Stimulated activated CD4-positive, alpha-beta T cell treated with anti-CD3 and anti-CD28 coated beads, Interleukin-1b, Interleukin-23, amount 100 ng/mL, for 1 hour (primary cell): ENCODE measurements at regions not wholly inside any gene's neighbourhood (a gene's known extent, or its start where the extent isn't known, plus 50 kb on each side); places are given as distances from the start of the nearest gene placed in this dataset.

Experiments
- DNase-seq, 2 donors: peaks; one replicate each; pipeline ENCODE4 v3.0.0-alpha.2; 2020; ENCODE audit warnings: low read depth in 2 of 2

DNA sequence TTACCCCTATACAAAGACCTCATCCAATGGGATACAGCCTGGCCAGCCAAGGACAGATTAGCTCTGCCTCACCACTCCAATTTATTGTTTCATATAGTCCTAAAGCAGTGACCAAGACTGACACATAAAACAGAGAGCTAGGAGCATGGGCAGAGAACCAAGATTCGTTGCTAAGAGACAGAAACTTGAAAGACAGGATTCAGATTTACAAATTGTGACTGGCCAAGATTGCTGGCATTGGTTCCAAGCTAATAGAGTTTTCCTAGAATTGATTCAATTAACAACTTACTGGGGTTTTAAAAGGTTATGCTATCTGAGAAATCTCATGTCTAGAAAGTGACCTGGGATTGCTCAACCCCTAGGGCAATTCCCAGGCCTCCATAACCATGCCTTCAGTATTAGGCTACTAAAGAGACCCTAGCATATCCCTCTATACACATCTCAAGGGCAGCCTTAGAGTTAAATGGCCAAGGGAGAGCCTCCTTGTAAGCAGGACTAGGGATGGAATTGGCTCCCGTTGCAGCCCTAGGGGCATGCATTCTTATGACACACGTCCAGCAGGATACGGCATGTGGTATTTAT lies 75.6 kb downstream of the ICOS start:
- DNase-seq: no peak

DNA sequence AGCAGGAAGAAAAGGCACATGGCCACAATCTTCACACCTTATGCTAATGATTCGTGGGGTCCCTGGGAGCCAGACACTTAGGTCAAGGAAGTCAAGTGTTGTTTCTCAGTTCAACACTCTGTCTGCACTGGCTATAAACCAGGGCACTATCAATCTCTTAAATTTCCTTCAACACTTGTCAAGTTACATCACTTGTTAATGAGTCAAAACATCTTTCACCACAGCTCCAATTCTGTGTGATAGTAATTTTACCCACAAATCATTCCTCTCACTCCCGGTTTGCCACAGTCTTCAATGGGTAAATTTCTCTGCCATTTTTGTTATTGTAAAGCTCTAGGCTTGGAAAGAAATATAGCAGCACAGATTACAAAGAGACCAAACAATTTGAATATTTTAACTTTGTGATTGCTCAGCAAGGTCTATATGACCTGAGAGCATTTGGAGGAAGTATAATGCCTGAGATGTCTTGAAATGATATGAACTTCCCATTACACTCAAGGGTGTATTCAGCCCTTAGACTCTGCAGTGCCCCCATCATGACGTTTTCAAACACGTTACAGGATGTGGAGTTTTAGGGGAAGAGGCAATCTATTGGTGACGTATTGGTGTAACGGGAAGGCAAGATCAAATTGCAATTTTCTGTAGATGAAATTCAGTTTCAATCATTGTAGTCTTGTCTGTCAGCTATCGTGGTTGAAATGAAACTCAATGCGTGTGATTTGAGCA lies 78.7 kb downstream of the ICOS start:
- DNase-seq: no peak

DNA sequence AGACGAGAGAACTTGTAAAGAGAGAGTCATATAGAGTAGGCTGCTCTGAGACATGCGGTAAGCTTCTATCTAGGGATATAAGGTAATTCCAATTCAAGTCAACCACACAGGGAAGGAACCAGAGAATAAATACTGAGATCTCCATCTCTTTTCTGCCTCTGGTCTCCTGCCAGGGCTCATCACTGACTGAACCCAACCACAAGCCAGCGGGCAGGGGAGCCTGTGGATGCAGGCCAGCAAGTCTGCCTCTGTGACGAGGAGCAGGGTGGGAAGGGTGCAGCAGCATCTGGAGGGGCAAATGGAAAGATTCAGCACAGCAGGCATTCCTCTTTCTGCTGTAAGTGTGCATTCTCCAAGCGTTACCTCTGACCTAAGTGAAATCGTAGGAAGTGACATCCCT lies 82.2 kb downstream of the ICOS start:
- no peak for DNase-seq

DNA sequence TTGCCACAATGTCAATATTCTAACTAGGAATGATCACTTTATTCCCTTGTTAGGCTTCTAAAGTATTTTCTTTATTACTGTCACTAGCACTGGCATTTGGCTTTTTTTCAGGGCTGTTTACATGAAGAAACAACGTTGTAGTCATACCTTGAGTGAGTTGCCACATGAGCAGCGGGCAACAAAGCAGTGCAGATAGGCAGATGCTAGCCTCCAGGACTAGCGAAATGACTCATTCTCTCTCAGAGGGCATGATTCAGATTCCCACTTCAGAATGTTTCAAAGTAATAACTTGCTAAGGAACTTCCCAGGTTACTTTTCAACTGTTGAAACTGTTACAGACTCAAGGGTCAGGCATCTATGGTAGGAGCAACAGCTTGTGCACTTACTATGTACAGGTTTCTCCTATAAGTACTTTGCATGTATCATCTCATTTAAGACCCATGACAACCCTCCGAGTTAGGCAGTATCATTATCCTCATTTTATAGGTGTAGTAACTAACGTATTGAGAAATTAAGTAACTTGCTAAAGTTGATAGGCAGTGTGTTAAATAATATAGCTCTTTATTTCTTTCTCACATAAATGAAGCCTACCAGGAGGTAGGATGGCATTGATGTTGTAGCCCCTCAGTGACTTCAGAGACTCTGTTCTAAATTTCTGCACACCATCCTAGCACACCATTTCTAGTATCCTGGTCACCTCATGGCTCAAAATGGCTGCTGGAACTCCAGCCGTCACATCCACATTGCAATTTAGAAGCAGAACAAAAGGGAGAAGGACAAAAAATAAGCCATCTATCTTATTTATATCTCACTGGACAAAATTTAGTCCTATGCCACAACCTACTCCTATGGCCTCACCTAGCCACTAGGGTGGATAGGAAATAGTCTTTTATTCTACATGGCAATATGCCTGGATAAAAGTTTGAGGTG lies 83.3 kb downstream of the ICOS start:
- no peak for DNase-seq

DNA sequence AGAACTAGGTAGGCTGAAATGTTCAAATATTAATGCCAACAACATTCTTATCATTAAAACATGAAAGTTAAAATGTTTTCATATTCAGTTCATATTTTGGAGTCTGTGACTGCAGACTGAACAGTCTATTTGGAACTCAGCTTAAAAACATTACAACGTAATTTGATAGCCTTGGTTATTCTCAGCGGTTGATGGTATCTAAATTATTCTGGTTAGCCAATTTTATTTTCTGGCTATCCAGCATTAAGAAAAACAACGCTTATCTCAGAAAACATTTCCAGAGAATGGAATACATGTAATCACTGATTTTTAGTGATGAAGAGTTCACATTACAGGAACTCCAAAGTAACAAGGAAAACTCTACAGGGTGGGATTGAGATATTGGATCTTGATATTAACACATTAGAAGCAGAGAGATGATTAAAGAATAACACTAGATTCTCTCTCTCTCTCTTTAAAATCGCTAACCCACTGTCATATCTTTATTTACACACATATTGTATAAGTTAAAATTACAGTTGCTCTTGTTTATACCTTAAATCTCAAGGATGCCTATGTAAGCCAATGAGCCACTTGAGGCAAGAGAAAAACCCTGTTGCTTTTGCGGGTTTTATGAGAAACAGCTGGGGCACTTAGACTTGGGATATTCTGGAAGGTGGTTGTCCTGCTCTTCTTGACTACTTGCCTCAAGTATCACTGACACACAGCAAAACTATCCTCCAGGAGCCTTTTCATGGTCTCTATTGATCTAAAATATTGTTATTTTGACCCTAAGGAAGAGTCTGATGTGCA lies 84.9 kb downstream of the ICOS start:
- no peak for DNase-seq

DNA sequence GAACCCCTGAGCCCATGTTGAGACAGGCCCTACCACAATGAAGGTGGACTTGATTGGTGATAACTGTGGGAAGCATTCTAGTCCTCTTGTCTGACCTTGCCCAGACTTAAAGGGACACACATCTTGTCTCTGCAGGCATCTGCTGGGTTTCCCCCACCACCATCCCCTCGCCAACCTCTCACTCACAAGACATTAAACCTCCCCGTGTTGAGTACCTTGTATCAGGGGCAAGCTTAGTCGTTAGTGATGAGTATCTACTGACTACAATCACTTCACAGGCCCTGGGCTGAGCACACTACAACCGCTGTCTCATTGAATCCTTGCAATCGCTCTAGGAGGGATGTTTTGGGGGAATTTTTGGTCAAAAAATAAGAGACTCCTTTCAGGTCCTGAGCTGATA lies 86.0 kb downstream of the ICOS start:
- DNase-seq: no peak

DNA sequence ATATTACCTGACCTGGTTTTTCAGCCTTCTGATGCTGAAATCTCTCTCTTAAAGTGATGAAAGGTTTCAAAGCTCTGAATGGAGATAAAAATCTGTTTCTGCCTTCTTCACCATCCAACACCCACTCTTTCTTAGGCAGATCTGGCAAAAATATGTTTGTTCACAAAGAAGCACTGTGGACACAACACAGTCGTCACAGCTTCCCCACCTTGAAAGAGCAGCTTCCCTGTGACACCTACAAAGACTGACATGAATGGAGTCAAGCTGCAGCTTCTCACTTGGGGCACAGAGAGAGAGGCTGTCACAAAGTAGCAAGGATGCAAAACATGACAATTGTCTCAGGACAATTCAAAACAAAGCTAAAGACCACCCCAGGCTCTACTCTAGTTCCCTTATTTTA lies 86.5 kb downstream of the ICOS start:
- no peak for DNase-seq

DNA sequence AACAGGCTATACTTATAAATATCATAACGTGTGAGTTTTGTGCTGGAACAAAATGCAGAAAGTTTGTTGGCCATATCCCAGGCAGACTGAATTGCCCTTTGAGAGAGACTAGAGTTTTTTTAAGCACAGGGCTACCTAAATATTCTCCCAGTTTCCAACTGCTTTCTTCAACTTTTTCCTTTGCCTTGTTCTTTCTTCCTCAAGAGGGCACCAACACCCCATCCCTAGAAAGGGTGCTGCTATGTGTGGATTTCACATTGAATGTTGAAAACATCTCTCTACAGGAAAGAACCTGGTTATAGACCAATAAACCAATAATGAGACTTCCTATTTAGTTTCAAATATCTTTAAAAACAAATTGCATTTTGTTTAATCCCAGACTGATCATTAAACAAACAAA lies 87.9 kb downstream of the ICOS start:
- DNase-seq: no peak

DNA sequence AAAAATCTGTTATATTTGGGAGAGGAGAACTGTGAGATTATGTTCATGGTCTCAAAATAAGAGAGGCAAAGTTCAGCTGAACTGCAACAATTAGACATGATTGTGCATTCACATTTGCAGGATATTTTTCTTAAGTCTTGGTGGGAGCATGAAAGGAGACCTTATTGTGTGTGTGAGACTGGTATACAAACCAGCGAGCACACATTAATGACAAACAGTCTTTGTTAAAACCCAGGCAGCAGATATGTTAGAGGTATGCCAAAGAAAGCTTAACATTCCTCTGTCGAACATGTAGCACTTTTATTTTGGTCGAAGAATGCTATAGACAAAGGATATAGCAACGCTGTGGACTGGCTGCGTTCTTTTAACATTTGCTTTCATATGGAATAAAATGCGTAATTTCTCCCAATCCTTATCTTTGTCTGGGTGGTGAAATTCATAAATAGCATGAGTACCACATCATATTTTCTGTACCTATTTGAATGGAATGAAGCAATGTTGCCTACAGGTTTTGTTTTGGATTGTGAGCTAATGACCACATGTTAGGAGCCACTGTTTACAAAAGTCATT lies 88.4 kb downstream of the ICOS start:
- DNase-seq: no peak

DNA sequence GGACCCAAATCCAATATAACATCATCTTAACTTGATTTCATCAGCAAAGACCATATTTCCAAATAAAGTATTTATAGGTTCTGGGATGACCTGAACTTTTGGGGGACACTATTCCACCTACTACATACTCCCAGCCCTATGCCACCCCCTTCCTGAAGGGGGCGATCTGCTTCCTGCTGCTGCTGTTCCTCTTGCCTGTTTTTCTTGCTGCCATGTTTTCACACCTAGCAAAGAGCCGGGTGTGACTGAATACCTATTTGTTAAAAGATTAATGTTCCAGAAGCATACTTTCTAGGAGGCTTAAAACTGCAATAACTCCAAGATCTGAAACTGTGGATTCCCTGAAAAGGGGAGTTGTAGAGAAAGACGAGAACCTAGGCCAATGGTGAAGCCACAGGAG lies 89.7 kb downstream of the ICOS start:
- no peak for DNase-seq

DNA sequence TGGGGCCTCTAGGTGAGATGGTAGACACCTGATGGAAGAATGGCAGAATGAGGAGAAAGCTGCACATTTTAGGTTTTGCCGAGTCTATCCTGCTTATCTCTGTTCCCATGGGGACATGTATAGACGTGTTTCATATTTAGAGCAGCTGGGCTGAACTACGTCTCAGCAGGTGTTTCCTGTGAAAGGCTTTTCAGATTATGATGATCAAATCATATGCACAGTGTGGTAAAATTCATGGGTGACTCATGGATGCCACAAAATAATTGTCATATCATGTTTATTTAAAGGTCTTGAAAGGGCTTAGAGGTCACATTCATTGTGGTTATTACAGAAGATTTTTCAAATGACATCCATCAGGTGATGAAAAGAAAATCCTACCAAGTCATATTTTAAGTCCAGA lies 90.5 kb downstream of the ICOS start:
- no peak for DNase-seq

DNA sequence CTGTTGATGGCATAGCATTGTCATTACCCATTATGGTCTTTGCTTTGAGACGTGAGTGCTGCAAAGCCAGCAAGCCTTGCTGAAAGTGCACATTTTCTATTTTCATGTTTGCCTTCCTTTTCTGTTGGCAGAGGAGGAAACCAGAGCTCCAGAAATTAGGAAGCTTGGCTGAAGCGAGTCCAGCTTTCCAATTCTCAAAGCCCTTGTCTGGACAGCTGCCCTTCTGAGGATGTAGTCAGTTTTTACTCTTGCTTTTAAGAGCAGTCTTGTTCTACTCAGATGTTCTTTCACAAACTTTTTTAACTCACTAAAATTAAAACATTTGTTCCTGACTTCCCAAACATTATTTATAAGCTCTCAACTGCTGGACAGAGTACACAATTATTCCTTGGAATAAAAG lies 93.8 kb downstream of the ICOS start:
- no peak for DNase-seq

DNA sequence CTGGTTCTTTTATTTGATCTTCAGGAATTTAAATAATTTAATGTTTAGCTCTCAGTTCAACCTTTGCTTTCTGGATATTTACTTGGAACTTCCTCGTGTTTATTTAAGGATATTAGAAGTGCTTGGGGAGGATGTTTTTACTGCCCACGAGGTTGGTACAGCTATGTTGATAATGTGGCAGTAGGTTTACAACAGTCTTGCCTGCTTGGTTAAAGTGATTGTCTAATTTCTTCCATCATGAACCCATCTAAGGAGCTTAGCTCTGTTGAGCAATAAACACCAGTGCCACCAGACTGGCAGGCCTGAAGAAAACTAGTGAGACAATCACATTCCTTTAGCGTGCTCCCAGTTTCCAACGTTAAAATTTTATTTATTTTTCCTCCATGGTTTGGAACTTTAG lies 94.5 kb downstream of the ICOS start:
- DNase-seq: no peak

DNA sequence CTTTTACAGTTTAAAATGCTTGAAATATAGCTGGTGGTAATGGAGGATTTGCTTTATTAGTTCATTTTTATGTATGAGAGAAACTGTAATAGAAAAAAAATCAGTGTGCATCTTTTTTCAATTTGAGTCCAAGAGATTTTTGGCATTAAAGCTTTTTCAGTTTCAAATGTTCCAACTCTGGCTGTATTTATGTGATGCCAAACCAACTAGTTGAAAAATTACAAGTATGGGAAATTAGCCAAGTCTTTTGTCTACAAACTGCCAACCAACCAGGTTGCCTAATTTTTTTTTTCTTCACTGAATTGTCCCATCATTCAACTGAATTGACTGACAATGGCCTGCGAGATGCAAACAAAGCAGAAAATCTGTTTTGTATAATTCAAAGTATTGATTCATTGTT lies 95.7 kb downstream of the ICOS start:
- no peak for DNase-seq

DNA sequence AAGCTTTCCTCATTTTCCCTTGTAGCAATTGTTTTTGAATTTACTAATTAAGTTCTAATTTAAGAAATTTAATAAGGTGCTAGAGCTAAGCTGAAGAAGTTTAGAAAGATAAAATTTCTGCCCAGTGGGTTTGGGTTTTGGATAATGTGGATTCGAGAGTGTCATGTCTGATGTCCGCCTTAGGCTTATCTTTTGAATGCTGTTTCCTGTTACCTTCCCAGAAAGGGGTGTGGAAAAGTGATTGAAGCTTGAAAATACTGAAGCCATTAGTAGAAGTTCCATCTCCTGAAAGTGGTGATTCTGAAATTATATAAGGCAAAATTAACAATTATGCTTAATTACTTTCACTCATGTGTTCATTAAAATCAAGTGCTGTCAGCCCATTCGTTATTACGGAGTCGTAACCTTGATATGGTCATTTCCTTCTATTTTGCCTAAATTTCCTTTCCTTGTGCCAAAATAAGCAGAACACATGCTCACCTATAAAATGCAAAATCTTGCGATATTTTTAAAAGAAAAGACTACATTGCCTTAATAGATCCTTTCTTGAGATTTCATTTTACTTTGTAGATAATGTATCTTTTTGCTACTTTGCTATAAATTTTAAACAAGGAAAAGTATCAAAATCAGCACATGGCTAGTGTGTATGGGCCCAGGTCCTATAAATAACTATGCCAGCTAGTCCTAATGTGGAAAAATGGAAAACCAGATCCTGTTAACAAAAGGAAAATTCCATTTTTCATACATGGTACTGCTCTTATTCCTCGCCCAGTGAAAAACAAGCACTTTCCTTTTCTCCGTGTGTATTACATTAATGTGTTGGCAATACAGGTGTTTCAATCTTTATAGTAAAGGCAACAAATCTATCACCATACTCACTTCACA lies 97.3 kb downstream of the ICOS start:
- no peak for DNase-seq

DNA sequence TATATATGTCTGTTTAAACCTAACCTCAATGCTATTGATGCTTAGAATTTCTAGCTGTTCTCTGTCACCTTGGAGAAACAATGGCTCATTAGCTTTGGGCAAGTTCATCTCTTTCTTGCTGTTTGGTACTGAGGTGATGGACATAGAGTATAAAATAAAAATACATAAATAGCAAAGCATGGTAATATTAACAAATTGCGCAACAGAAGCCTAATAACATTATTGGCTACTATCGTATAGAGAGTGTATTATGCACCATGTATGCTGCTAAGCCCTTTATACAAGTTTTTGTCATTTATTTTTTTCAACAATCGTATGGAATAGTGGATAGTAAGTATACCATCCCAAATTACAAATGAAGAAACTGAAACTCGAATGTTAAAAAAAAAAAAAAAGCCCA lies 100.1 kb downstream of the ICOS start:
- no peak for DNase-seq

DNA sequence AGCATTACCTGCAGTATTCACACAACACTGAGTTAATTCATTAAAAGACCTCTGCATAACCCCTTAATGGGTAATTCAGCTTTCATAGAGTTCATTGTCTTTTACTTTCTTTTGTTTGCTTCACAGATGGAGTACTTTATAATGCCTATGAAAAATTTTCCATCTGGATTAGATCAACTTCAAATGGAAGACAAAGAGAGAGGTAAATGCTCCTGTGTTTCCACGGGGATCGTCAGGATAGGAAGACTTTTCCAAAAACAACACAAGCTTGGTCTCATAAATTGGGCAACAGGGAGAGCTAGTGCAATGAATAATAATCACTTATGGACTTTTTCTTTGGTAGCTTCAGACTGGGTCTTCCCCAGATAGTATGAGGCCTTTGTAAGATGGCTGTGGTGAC lies 100.7 kb downstream of the ICOS start:
- DNase-seq: no peak

DNA sequence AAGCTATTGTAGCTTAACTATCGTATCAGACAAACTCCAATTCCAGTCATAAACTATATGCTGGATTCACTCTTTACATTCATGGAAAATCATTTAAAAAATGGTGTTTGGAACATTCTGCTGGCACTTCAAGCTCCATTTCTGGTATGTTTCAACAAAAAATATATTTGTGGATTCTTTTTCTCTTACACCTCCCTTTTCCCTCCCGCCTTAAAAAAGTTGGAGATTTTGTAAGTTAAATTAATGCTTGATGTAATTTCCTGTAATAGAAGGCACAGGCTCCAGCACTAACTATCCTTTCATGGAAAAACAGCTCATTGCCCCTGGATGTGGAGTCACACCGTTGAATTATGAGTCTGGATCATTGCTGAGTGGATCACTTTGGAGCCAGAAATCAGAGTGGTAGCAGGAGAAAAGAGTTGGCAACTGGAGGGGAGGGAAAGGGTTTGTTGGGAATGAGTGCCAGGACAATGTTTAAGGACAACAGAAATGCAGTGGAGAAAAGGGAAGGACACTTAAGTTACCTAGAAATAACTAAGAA lies 102.8 kb downstream of the ICOS start:
- no peak for DNase-seq

DNA sequence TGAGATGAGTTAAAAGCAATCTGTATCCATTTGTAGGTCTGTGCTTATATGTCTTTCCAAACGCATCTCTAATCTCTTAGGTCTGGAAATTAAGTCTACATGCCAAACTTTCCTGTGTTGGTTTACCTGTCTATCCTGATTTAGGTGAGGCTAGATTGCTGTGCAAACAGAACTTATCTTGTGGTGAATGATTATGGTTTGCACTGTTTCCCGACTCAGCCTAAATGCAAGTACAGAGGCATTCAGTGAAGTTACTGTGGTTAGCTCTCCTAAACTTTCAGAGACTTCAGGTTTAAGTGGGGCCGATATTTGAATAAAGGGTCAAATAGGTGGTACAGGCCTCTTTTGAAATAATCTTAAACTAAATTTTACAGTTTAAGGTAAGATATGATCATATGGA lies 103.5 kb downstream of the ICOS start:
- DNase-seq: no peak

DNA sequence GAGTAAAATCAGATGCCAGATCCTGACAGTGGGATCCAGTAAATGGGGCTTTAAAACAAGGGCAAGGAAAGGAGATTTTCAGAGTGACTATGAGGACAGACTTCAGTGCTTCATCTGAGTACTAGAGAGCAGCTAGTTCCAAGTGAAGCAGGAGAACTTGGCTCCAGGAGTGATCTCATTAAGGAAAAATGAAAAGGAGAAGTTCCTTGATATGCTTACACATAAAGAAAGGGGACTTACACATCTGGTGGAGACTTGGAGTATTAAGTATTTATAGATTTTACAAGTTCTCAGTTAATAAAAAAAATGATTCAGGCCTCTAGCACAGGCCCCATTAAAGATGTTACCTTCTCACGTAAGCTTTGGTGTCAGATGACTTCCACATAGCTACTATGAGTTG lies 105.8 kb downstream of the ICOS start:
- no peak for DNase-seq
